ENCODE measurements at regions not wholly inside any gene's neighbourhood (a gene's known extent, or its start where the extent isn't known, plus 50 kb on each side); places are given as distances from the start of the nearest gene placed in this dataset.

- Histone ChIP-seq H3K27ac (ENCODE audit: low read depth in 1 of 2, low read length in 2 of 2) (no peak overlapping the region), H3K36me3 (ENCODE audit: control insufficient read depth in 1 of 2, insufficient read depth in 2 of 2, low read length in 1 of 2) (no peaks in the 10 kb centered on the region), H3K27me3 (ENCODE audit: control insufficient read depth in 1 of 2, insufficient read depth in 2 of 2, low read length in 1 of 2) (no peaks in the 10 kb centered on the region), H3K9me3 (ENCODE audit: control insufficient read depth, low read length) (no peaks in the 10 kb centered on the region), H3K4me3 (ENCODE audit: low read length in 2 of 2) (no peak overlapping the region), H3K4me1 (ENCODE audit: control insufficient read depth in 1 of 2, insufficient read depth in 2 of 2, low read length in 2 of 2) (no peaks in the 10 kb centered on the region)
- DNase-seq, result no peak
- ATAC-seq (ENCODE audit: low FRiP score), result no peak
- WGBS, 2 donors, result 19 to 46% methylated on average over 2 of the region's 2 CpGs
- intact Hi-C loops (cut with DNase I), result no loop called here
Observed at GRCh38 chr7:8809320-8809719, 375.9 kb downstream of the NXPH1 start.

GRCh38 chr7:8817448-8818036 is 384.1 kb downstream of the NXPH1 start:
- no peaks in the 10 kb centered on the region for H3K27me3 ChIP-seq (ENCODE audit: control insufficient read depth in 1 of 2, insufficient read depth in 2 of 2, low read length in 1 of 2)
- WGBS, 2 donors, result 14 to 15% methylated on average over 3 of the region's 3 CpGs
- DNase-seq, result no peak

GRCh38 chr7:8818406-8818805 is 385.0 kb downstream of the NXPH1 start:
- no peaks in the 10 kb centered on the region for H3K36me3 ChIP-seq (ENCODE audit: control insufficient read depth in 1 of 2, insufficient read depth in 2 of 2, low read length in 1 of 2)
- no peak for DNase-seq
- ATAC-seq (ENCODE audit: low FRiP score), result no peak

More at GRCh38 chr7:8817448-8818036, 384.1 kb downstream of the NXPH1 start:
- Histone ChIP-seq H3K4me3 (ENCODE audit: low read length in 2 of 2) (no peak overlapping the region), H3K36me3 (ENCODE audit: control insufficient read depth in 1 of 2, insufficient read depth in 2 of 2, low read length in 1 of 2) (no peaks in the 10 kb centered on the region), H3K9me3 (ENCODE audit: control insufficient read depth, low read length) (no peaks in the 10 kb centered on the region), H3K4me1 (ENCODE audit: control insufficient read depth in 1 of 2, insufficient read depth in 2 of 2, low read length in 2 of 2) (no peaks in the 10 kb centered on the region), H3K27ac (ENCODE audit: low read depth in 1 of 2, low read length in 2 of 2) (no peak overlapping the region)
- ATAC-seq (ENCODE audit: low FRiP score), result no peak
- intact Hi-C loops (cut with DNase I), result no loop called here

GRCh38 chr7:8822595-8822994 is 389.2 kb downstream of the NXPH1 start:
- Histone ChIP-seq H3K27ac (ENCODE audit: low read depth in 1 of 2, low read length in 2 of 2) (no peak overlapping the region), H3K4me3 (ENCODE audit: low read length in 2 of 2) (no peak overlapping the region), H3K4me1 (ENCODE audit: control insufficient read depth in 1 of 2, insufficient read depth in 2 of 2, low read length in 2 of 2) (no peaks in the 10 kb centered on the region), H3K36me3 (ENCODE audit: control insufficient read depth in 1 of 2, insufficient read depth in 2 of 2, low read length in 1 of 2) (no peaks in the 10 kb centered on the region), H3K9me3 (ENCODE audit: control insufficient read depth, low read length) (no peaks in the 10 kb centered on the region), H3K27me3 (ENCODE audit: control insufficient read depth in 1 of 2, insufficient read depth in 2 of 2, low read length in 1 of 2) (no peaks in the 10 kb centered on the region)
- intact Hi-C loops (cut with DNase I), result no loop called here
- DNase-seq (no peak), ATAC-seq (ENCODE audit: low FRiP score) (no peak)
- 62 to 67% methylated on average over 2 of the region's 2 CpGs for WGBS, 2 donors

More at GRCh38 chr7:8818406-8818805, 385.0 kb downstream of the NXPH1 start:
- H3K4me3 ChIP-seq (ENCODE audit: low read length in 2 of 2), result no peak overlapping the region
- H3K4me1 ChIP-seq (ENCODE audit: control insufficient read depth in 1 of 2, insufficient read depth in 2 of 2, low read length in 2 of 2), result no peaks in the 10 kb centered on the region
- no peak overlapping the region for H3K27ac ChIP-seq (ENCODE audit: low read depth in 1 of 2, low read length in 2 of 2)
- 78 to 81% methylated on average over 2 of the region's 2 CpGs for WGBS, 2 donors
- H3K27me3 ChIP-seq (ENCODE audit: control insufficient read depth in 1 of 2, insufficient read depth in 2 of 2, low read length in 1 of 2), result no peaks in the 10 kb centered on the region
- intact Hi-C loops (cut with DNase I), result no loop called here
- H3K9me3 ChIP-seq (ENCODE audit: control insufficient read depth, low read length), result no peaks in the 10 kb centered on the region

GRCh38 chr7:8823486-8823885 is 390.1 kb downstream of the NXPH1 start:
- WGBS, 2 donors, result 71 to 77% methylated on average over 2 of the region's 2 CpGs

GRCh38 chr7:8827329-8827728 is 393.9 kb downstream of the NXPH1 start:
- no peak overlapping the region for H3K4me3 ChIP-seq (ENCODE audit: low read length in 2 of 2)
- intact Hi-C loops (cut with DNase I), result no loop called here
- H3K9me3 ChIP-seq (ENCODE audit: control insufficient read depth, low read length), result no peaks in the 10 kb centered on the region
- H3K27ac ChIP-seq (ENCODE audit: low read depth in 1 of 2, low read length in 2 of 2), result no peak overlapping the region
- no peak for DNase-seq
- H3K4me1 ChIP-seq (ENCODE audit: control insufficient read depth in 1 of 2, insufficient read depth in 2 of 2, low read length in 2 of 2), result no peaks in the 10 kb centered on the region
- no peaks in the 10 kb centered on the region for H3K27me3 ChIP-seq (ENCODE audit: control insufficient read depth in 1 of 2, insufficient read depth in 2 of 2, low read length in 1 of 2)
- no peak for ATAC-seq (ENCODE audit: low FRiP score)
- H3K36me3 ChIP-seq (ENCODE audit: control insufficient read depth in 1 of 2, insufficient read depth in 2 of 2, low read length in 1 of 2), result no peaks in the 10 kb centered on the region
- 61% methylated on average over 1 of the region's 1 CpG for WGBS, 2 donors

More at GRCh38 chr7:8823486-8823885, 390.1 kb downstream of the NXPH1 start:
- H3K36me3 ChIP-seq (ENCODE audit: control insufficient read depth in 1 of 2, insufficient read depth in 2 of 2, low read length in 1 of 2), result no peaks in the 10 kb centered on the region
- no peak overlapping the region for H3K27ac ChIP-seq (ENCODE audit: low read depth in 1 of 2, low read length in 2 of 2)
- intact Hi-C loops (cut with DNase I), result no loop called here
- H3K27me3 ChIP-seq (ENCODE audit: control insufficient read depth in 1 of 2, insufficient read depth in 2 of 2, low read length in 1 of 2), result no peaks in the 10 kb centered on the region
- H3K4me3 ChIP-seq (ENCODE audit: low read length in 2 of 2), result no peak overlapping the region
- no peaks in the 10 kb centered on the region for H3K4me1 ChIP-seq (ENCODE audit: control insufficient read depth in 1 of 2, insufficient read depth in 2 of 2, low read length in 2 of 2)
- H3K9me3 ChIP-seq (ENCODE audit: control insufficient read depth, low read length), result no peaks in the 10 kb centered on the region
- ATAC-seq (ENCODE audit: low FRiP score) (no peak), DNase-seq (no peak)

- 82 to 88% methylated on average over 4 of the region's 4 CpGs for WGBS, 2 donors
- H3K4me1 ChIP-seq (ENCODE audit: control insufficient read depth in 1 of 2, insufficient read depth in 2 of 2, low read length in 2 of 2), result no peaks in the 10 kb centered on the region
- H3K27me3 ChIP-seq (ENCODE audit: control insufficient read depth in 1 of 2, insufficient read depth in 2 of 2, low read length in 1 of 2), result no peaks in the 10 kb centered on the region
- H3K36me3 ChIP-seq (ENCODE audit: control insufficient read depth in 1 of 2, insufficient read depth in 2 of 2, low read length in 1 of 2), result no peaks in the 10 kb centered on the region
- DNase-seq (no peak), ATAC-seq (ENCODE audit: low FRiP score) (no peak)
- no peak overlapping the region for H3K4me3 ChIP-seq (ENCODE audit: low read length in 2 of 2)
- no peak overlapping the region for H3K27ac ChIP-seq (ENCODE audit: low read depth in 1 of 2, low read length in 2 of 2)
- H3K9me3 ChIP-seq (ENCODE audit: control insufficient read depth, low read length), result no peaks in the 10 kb centered on the region
- intact Hi-C loops (cut with DNase I), result no loop called here
Observed at GRCh38 chr7:8829100-8829499, 395.7 kb downstream of the NXPH1 start.

GRCh38 chr7:8831376-8831775 is 398.0 kb downstream of the NXPH1 start:
- intact Hi-C loops (cut with DNase I), result no loop called here
- no peak overlapping the region for H3K27ac ChIP-seq (ENCODE audit: low read depth in 1 of 2, low read length in 2 of 2)
- no peaks in the 10 kb centered on the region for H3K36me3 ChIP-seq (ENCODE audit: control insufficient read depth in 1 of 2, insufficient read depth in 2 of 2, low read length in 1 of 2)
- no peak for ATAC-seq (ENCODE audit: low FRiP score)
- WGBS, 2 donors, result 70 to 74% methylated on average over 4 of the region's 4 CpGs
- no peak for DNase-seq
- no peaks in the 10 kb centered on the region for H3K9me3 ChIP-seq (ENCODE audit: control insufficient read depth, low read length)
- H3K4me3 ChIP-seq (ENCODE audit: low read length in 2 of 2), result no peak overlapping the region
- H3K4me1 ChIP-seq (ENCODE audit: control insufficient read depth in 1 of 2, insufficient read depth in 2 of 2, low read length in 2 of 2), result no peaks in the 10 kb centered on the region
- H3K27me3 ChIP-seq (ENCODE audit: control insufficient read depth in 1 of 2, insufficient read depth in 2 of 2, low read length in 1 of 2), result no peaks in the 10 kb centered on the region

- H3K4me1 ChIP-seq (ENCODE audit: control insufficient read depth in 1 of 2, insufficient read depth in 2 of 2, low read length in 2 of 2), result no peaks in the 10 kb centered on the region
- DNase-seq, result no peak
- intact Hi-C loops (cut with DNase I), result no loop called here
- no peaks in the 10 kb centered on the region for H3K27me3 ChIP-seq (ENCODE audit: control insufficient read depth in 1 of 2, insufficient read depth in 2 of 2, low read length in 1 of 2)
- no peak for ATAC-seq (ENCODE audit: low FRiP score)
- WGBS, 2 donors, result 72 to 82% methylated on average over 6 of the region's 6 CpGs
- no peaks in the 10 kb centered on the region for H3K36me3 ChIP-seq (ENCODE audit: control insufficient read depth in 1 of 2, insufficient read depth in 2 of 2, low read length in 1 of 2)
- no peak overlapping the region for H3K4me3 ChIP-seq (ENCODE audit: low read length in 2 of 2)
- H3K9me3 ChIP-seq (ENCODE audit: control insufficient read depth, low read length), result no peaks in the 10 kb centered on the region
- H3K27ac ChIP-seq (ENCODE audit: low read depth in 1 of 2, low read length in 2 of 2), result no peak overlapping the region
Observed at GRCh38 chr7:8833355-8833754, 399.9 kb downstream of the NXPH1 start.

Data from aorta (tissue), 5 donors.